HEK293 (cell line): ENCODE measurements at regions not wholly inside any gene's neighbourhood (a gene's known extent, or its start where the extent isn't known, plus 50 kb on each side); places are given as distances from the start of the nearest gene placed in this dataset.

Source experiments
- CTCF ChIA-PET: fragments of 350-600 bp; formaldehyde crosslinking; extraction: SDS; loops from one replicate; lab custom pipeline; 2021; ENCODE audit warnings: antibody characterized with exemption; lab: Yijun Ruan, JAX
- POLR2A ChIA-PET: fragments of 300-600 bp; formaldehyde crosslinking; extraction: SDS; loops from one replicate; lab custom pipeline; 2020; ENCODE audit warnings: antibody characterized with exemption, inconsistent platforms; lab: Yijun Ruan, JAX
- H3K27ac ChIP-seq: fragments of 200-500 bp; sonication (Bioruptor generic); 2 replicates; pipeline ENCODE4 v1.5.1; 2014; ENCODE audit warnings: low read depth, low read length, control low read depth, inconsistent platforms; ENCODE audit errors: extremely low read depth
- H3K36me3 ChIP-seq, 2 experiments: fragments of 200-500 bp in 1 of 2; sonication (Bioruptor generic) in 1 of 2; 1 replicate in 1 of 2; 2 replicates in 1 of 2; pipeline ENCODE4 v1.5.1; 2014 to 2017; ENCODE audit warnings: inconsistent platforms in 2 of 2, low read length in 2 of 2; ENCODE audit not compliant: control insufficient read depth in 2 of 2, insufficient read depth in 1 of 2
- H3K4me1 ChIP-seq: fragments of 200-500 bp; sonication (Bioruptor generic); 2 replicates; pipeline ENCODE4 v1.5.1; 2014; ENCODE audit warnings: mild to moderate bottlenecking, low read length, inconsistent platforms; ENCODE audit not compliant: control insufficient read depth, insufficient read depth
- H3K4me3 ChIP-seq: 2 replicates; pipeline ENCODE4 v1.5.1; 2011; ENCODE audit warnings: low read depth, mild to moderate bottlenecking, control low read depth, low read length, moderate library complexity
- H3K9me3 ChIP-seq: fragments of 200-500 bp; sonication (Bioruptor generic); 2 replicates; pipeline ENCODE4 v1.5.1; 2014; ENCODE audit warnings: low read depth, low read length, inconsistent platforms; ENCODE audit not compliant: control insufficient read depth, insufficient read depth
- GLI4 ChIP-seq: fragments of 450-650 bp; formaldehyde crosslinking; IDR thresholded peaks from 2 replicates; pipeline ENCODE4 v1.5.1; 2016; ENCODE audit warnings: missing biosample characterization, missing genetic modification characterization
- PRDM1 ChIP-seq: fragments of 450-650 bp; formaldehyde crosslinking; IDR thresholded peaks from 2 replicates; pipeline ENCODE4; 2016; ENCODE audit warnings: missing biosample characterization, missing genetic modification characterization
- YY2 ChIP-seq: fragments of 450-650 bp; formaldehyde crosslinking; IDR thresholded peaks from 2 replicates; pipeline ENCODE4 v1.5.1; 2016; ENCODE audit warnings: missing biosample characterization, missing genetic modification characterization
- ZBTB26 ChIP-seq: fragments of 450-650 bp; formaldehyde crosslinking; optimal IDR thresholded peaks from 2 replicates; pipeline ENCODE3; 2016; ENCODE audit warnings: missing biosample characterization, mild to moderate bottlenecking, missing genetic modification characterization
- ZNF10 ChIP-seq: fragments of 450-650 bp; formaldehyde crosslinking; IDR thresholded peaks from 2 replicates; pipeline ENCODE4 v1.5.1; 2017; ENCODE audit warnings: missing biosample characterization, missing genetic modification characterization
- ZNF16 ChIP-seq: fragments of 450-650 bp; formaldehyde crosslinking; IDR thresholded peaks from 2 replicates; pipeline ENCODE4 v1.5.1; 2016; ENCODE audit warnings: low read depth, missing biosample characterization, missing genetic modification characterization
- ZNF211 ChIP-seq: fragments of 450-650 bp; formaldehyde crosslinking; IDR thresholded peaks from 2 replicates; pipeline ENCODE4 v1.5.1; 2016; ENCODE audit warnings: low read depth, missing biosample characterization, missing genetic modification characterization
- ZNF214 ChIP-seq: fragments of 450-650 bp; formaldehyde crosslinking; IDR thresholded peaks from 2 replicates; pipeline ENCODE4 v1.5.1; 2017; ENCODE audit warnings: missing biosample characterization, mild to moderate bottlenecking, missing genetic modification characterization, borderline replicate concordance
- ZNF302 ChIP-seq: fragments of 450-650 bp; formaldehyde crosslinking; IDR thresholded peaks from 2 replicates; pipeline ENCODE4 v1.5.1; 2016; ENCODE audit warnings: missing biosample characterization, missing genetic modification characterization, low read depth
- ZNF488 ChIP-seq: fragments of 450-650 bp; formaldehyde crosslinking; IDR thresholded peaks from 2 replicates; pipeline ENCODE4 v1.5.1; 2016; ENCODE audit warnings: missing biosample characterization, missing genetic modification characterization
- ZNF521 ChIP-seq: fragments of 450-650 bp; formaldehyde crosslinking; IDR thresholded peaks from 2 replicates; pipeline ENCODE4 v1.5.1; 2017; ENCODE audit warnings: missing biosample characterization, mild to moderate bottlenecking, missing genetic modification characterization
- ZNF544 ChIP-seq: fragments of 450-650 bp; formaldehyde crosslinking; IDR thresholded peaks from 2 replicates; pipeline ENCODE4 v1.5.0; 2017; ENCODE audit warnings: missing biosample characterization, missing genetic modification characterization
- ZNF580 ChIP-seq: fragments of 450-650 bp; formaldehyde crosslinking; IDR thresholded peaks from 2 replicates; pipeline ENCODE4 v1.5.1; 2016; ENCODE audit warnings: missing biosample characterization, missing genetic modification characterization
- ZNF677 ChIP-seq: fragments of 450-650 bp; IDR thresholded peaks from 2 replicates; pipeline ENCODE4 v1.5.0; 2018; ENCODE audit warnings: missing biosample characterization, mild to moderate bottlenecking, missing genetic modification characterization, moderate library complexity
- ZSCAN16 ChIP-seq: fragments of 450-650 bp; formaldehyde crosslinking; IDR thresholded peaks from 2 replicates; pipeline ENCODE4 v1.5.1; 2016; ENCODE audit warnings: missing biosample characterization, missing genetic modification characterization
- TF ChIP-seq, protein P1 (sequence below): fragments of 450-650 bp; formaldehyde crosslinking; IDR thresholded peaks from 2 replicates; pipeline ENCODE4 v1.5.1; 2016; ENCODE audit warnings: missing biosample characterization, missing genetic modification characterization
- TF ChIP-seq, protein P2 (sequence below): fragments of 450-650 bp; formaldehyde crosslinking; IDR thresholded peaks from 2 replicates; pipeline ENCODE4 v1.5.1; 2016; ENCODE audit warnings: missing biosample characterization, missing genetic modification characterization

DNA sequence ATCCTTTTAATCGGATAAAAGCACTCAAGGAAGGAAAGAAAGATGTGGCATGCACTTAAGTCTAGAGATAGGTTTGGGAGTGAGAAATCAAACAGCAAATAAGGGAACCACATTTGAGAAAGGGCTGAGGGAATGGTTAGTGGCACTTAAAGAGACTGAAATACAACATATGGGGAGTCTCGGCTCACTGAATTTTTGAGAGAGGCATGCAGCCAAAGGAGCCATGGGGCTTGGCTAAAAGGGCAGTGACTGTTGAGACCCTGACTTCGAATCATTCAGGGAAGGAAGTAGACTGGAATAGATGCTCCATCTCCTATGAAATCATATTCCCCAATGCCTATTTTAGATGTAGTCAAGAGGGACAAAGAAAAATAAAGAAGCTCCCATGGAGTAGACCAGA is 58.3 kb upstream of the HAO2 start:
- H3K36me3 ChIP-seq, result no peaks in the 10 kb centered on the region
- ChIA-PET POLR2A (no interaction called here), CTCF (no interaction called here)
- H3K4me3 ChIP-seq, result no peak overlapping the region
- H3K9me3 ChIP-seq, result no peaks in the 10 kb centered on the region
- no peak overlapping the region for H3K27ac ChIP-seq
- TF ChIP-seq ZNF302 (tag by site-specific recombination) (no peak), PRDM1 (tag by site-specific recombination) (no peak)
- H3K4me1 ChIP-seq, result no peaks in the 10 kb centered on the region

- H3K27ac ChIP-seq, result no peak overlapping the region
- CTCF ChIA-PET, result interaction anchor here (0.9 kb wide), 1 partner anchor 10 kb away, joined by 3 read pairs; no protein-coding TSS in a partner anchor
- H3K4me3 ChIP-seq, result no peak overlapping the region
- no peaks in the 10 kb centered on the region for H3K36me3 ChIP-seq
- H3K9me3 ChIP-seq, result no peaks in the 10 kb centered on the region
- H3K4me1 ChIP-seq, result no peaks in the 10 kb centered on the region
- TF ChIP-seq, protein P1, sequence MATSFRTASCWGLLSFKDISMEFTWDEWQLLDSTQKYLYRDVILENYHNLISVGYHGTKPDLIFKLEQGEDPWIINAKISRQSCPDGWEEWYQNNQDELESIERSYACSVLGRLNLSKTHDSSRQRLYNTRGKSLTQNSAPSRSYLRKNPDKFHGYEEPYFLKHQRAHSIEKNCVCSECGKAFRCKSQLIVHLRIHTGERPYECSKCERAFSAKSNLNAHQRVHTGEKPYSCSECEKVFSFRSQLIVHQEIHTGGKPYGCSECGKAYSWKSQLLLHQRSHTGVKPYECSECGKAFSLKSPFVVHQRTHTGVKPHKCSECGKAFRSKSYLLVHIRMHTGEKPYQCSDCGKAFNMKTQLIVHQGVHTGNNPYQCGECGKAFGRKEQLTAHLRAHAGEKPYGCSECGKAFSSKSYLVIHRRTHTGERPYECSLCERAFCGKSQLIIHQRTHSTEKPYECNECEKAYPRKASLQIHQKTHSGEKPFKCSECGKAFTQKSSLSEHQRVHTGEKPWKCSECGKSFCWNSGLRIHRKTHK (tag by site-specific recombination), result no peak
- TF ChIP-seq, protein P2, sequence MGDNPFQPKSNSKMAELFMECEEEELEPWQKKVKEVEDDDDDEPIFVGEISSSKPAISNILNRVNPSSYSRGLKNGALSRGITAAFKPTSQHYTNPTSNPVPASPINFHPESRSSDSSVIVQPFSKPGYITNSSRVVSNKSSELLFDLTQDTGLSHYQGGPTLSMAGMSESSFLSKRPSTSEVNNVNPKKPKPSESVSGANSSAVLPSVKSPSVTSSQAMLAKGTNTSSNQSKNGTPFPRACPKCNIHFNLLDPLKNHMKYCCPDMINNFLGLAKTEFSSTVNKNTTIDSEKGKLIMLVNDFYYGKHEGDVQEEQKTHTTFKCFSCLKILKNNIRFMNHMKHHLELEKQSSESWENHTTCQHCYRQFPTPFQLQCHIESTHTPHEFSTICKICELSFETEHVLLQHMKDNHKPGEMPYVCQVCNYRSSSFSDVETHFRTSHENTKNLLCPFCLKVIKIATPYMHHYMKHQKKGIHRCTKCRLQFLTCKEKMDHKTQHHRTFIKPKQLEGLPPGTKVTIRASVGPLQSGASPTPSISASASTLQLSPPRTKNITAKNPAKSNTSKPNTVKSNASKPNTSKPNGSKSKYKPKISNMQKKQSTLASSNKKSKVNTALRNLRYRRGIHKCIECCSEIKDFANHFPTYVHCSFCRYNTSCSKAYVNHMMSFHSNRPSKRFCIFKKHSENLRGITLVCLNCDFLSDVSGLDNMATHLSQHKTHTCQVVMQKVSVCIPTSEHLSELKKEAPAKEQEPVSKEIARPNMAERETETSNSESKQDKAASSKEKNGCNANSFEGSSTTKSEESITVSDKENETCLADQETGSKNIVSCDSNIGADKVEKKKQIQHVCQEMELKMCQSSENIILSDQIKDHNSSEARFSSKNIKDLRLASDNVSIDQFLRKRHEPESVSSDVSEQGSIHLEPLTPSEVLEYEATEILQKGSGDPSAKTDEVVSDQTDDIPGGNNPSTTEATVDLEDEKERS (tag by site-specific recombination), result no peak
- TF ChIP-seq ZNF16 (no peak), ZNF677 (tag by site-specific recombination) (no peak), ZNF544 (tag by site-specific recombination) (no peak), ZSCAN16 (tag by site-specific recombination) (no peak), ZNF214 (tag by site-specific recombination) (no peak), ZNF10 (no peak)
- POLR2A ChIA-PET, result no interaction called here
Measured at GRCh38 chr1:119312500-119312899, 56.1 kb upstream of the HAO2 start.

GRCh38 chr1:119314001-119314796 is 54.4 kb upstream of the HAO2 start:
- Histone ChIP-seq H3K9me3 (no peaks in the 10 kb centered on the region), H3K4me3 (no peak overlapping the region), H3K36me3 (no peaks in the 10 kb centered on the region), H3K4me1 (no peaks in the 10 kb centered on the region), H3K27ac (no peak overlapping the region)
- TF ChIP-seq ZNF521 (tag by site-specific recombination), result no peak
- no peak for TF ChIP-seq ZNF580 (tag by site-specific recombination)
- TF ChIP-seq ZNF488 (tag by site-specific recombination), result no peak
- no peak for TF ChIP-seq ZNF211
- TF ChIP-seq GLI4 (tag by site-specific recombination), result no peak
- TF ChIP-seq, protein P1 (tag by site-specific recombination), result no peak
- no peak for TF ChIP-seq YY2 (tag by site-specific recombination)
- no peak for TF ChIP-seq ZBTB26 (tag by site-specific recombination)
- ChIA-PET CTCF (interaction anchor here (0.7 kb wide), 1 partner anchor 53 kb away, joined by 3 read pairs; no protein-coding TSS in a partner anchor), POLR2A (no interaction called here)
